ENCODE measurements at regions not wholly inside any gene's neighbourhood (a gene's known extent, or its start where the extent isn't known, plus 50 kb on each side); places are given as distances from the start of the nearest gene placed in this dataset.

DNA sequence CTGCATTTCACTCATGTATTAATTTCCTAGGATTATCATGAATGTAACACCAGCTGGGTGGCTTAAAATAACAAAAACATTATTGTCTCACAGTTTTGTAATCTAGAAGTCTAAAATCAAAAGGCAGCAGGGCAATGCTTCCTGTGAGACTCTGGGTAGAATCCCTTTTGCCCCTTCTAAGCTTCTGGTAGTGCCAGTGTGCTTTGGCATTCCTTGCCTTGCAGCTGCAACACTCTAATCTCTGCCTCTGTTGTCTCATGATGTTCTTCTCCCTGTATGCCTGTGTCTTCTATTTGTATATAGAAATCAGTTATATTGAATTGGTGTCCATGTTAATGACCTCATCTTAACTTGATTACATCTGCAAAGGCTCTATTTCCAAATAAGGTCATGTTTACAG, 1117.3 kb downstream of the PCDH18 start:
- no TSS peak for BruUV-seq (replicated peaks)
- Histone ChIP-seq H3K4me3 (no peak overlapping the region), H3K9me2 (ENCODE audit: insufficient read depth) (no peaks in the 10 kb centered on the region), H4K20me1 (ENCODE audit: insufficient read depth) (no peaks in the 10 kb centered on the region), H3K27ac (no peak overlapping the region), H3K36me3 (ENCODE audit: low read depth) (no peaks in the 10 kb centered on the region), H3F3A (ENCODE audit: insufficient read depth, low read depth) (no peaks in the 10 kb centered on the region), H3K4me2 (no peak overlapping the region), H3K79me2 (ENCODE audit: low read depth) (no peaks in the 10 kb centered on the region), H2AFZ (no peak overlapping the region), H3K9me3 (ENCODE audit: insufficient read depth, low read depth) (no peaks in the 10 kb centered on the region), H3K4me1 (replicated peaks; ENCODE audit: insufficient read depth) (no peaks in the 10 kb centered on the region), H3K27me3 (ENCODE audit: insufficient read depth, low read depth) (no peaks in the 10 kb centered on the region)
- POLR2A ChIA-PET (ENCODE audit: unreplicated experiment): no interaction called here
- intact Hi-C loops (cut with micrococcal nuclease; ENCODE audit: unreplicated experiment): no loop called here
- DNase-seq: no peak
- no peak for TF ChIP-seq EZH2 (IDR thresholded peaks at IDR 0.05; ENCODE audit: low read depth)
- TF ChIP-seq, protein P1, sequence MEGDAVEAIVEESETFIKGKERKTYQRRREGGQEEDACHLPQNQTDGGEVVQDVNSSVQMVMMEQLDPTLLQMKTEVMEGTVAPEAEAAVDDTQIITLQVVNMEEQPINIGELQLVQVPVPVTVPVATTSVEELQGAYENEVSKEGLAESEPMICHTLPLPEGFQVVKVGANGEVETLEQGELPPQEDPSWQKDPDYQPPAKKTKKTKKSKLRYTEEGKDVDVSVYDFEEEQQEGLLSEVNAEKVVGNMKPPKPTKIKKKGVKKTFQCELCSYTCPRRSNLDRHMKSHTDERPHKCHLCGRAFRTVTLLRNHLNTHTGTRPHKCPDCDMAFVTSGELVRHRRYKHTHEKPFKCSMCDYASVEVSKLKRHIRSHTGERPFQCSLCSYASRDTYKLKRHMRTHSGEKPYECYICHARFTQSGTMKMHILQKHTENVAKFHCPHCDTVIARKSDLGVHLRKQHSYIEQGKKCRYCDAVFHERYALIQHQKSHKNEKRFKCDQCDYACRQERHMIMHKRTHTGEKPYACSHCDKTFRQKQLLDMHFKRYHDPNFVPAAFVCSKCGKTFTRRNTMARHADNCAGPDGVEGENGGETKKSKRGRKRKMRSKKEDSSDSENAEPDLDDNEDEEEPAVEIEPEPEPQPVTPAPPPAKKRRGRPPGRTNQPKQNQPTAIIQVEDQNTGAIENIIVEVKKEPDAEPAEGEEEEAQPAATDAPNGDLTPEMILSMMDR (conservative IDR thresholded peaks at IDR 0.05): no peak
- CTCF ChIA-PET: no interaction called here

DNA sequence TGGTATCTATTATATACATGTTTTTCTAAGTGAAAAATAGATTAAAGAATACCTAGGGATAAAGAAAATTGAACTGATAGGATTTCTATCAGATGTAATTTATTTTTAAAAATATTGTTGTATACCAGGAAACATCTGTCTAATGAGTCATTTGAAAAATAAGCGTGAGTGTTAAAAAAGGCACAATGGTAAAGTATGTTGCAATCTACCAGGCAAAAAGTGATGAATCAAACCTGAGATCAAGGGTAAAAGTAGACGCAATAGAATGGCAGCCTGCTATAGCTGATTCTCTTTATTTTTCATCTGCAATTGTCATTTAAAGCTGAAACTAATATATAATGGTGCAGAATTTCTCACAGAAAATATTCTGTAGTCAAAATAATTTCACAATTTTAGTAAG, 1119.6 kb downstream of the PCDH18 start:
- no peak overlapping the region for H3K4me2 ChIP-seq
- no peak overlapping the region for H2AFZ ChIP-seq
- H3K9me2 ChIP-seq (ENCODE audit: insufficient read depth): no peaks in the 10 kb centered on the region
- no peaks in the 10 kb centered on the region for H3K79me2 ChIP-seq (ENCODE audit: low read depth)
- intact Hi-C loops (cut with micrococcal nuclease; ENCODE audit: unreplicated experiment): no loop called here
- H3K27me3 ChIP-seq (ENCODE audit: insufficient read depth, low read depth): no peaks in the 10 kb centered on the region
- BruUV-seq (replicated peaks): no TSS peak
- H4K20me1 ChIP-seq (ENCODE audit: insufficient read depth): no peaks in the 10 kb centered on the region
- H3K4me3 ChIP-seq: no peak overlapping the region
- H3K4me1 ChIP-seq (replicated peaks; ENCODE audit: insufficient read depth): no peaks in the 10 kb centered on the region
- H3K9me3 ChIP-seq (ENCODE audit: insufficient read depth, low read depth): no peaks in the 10 kb centered on the region
- H3F3A ChIP-seq (ENCODE audit: insufficient read depth, low read depth): no peaks in the 10 kb centered on the region
- no peak for DNase-seq
- H3K36me3 ChIP-seq (ENCODE audit: low read depth): no peaks in the 10 kb centered on the region
- H3K27ac ChIP-seq: no peak overlapping the region
- CTCF ChIA-PET: no interaction called here
- POLR2A ChIA-PET (ENCODE audit: unreplicated experiment): interaction anchor here (0.5 kb wide), 1 partner anchor 92 kb away, joined by 4 read pairs; no protein-coding TSS in a partner anchor
- TF ChIP-seq, protein P1 (conservative IDR thresholded peaks at IDR 0.05): no peak
- no peak for TF ChIP-seq EZH2 (IDR thresholded peaks at IDR 0.05; ENCODE audit: low read depth)

DNA sequence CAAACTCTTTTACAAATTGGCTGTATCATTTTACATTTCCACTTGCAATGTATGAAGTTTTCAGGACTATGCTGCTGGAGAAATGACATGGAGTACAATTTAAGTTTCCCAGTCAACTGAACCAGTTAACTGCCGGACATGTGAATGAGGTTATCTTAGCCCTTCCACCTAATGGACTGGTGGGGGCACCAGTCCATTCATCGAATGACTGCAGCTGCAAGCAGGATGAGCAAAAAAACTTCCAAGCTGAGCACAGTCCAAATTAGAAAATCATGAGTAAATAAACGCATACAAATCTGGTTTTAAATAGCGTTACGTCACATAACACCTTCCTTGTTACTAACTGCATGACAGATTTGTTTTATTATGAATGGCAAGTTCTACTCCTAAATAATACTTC, 1131.5 kb downstream of the PCDH18 start:
- no peaks in the 10 kb centered on the region for H3K27me3 ChIP-seq (ENCODE audit: insufficient read depth, low read depth)
- ChIA-PET POLR2A (ENCODE audit: unreplicated experiment) (no interaction called here), CTCF (no interaction called here)
- TF ChIP-seq, protein P1 (conservative IDR thresholded peaks at IDR 0.05): no peak
- TF ChIP-seq EZH2 (IDR thresholded peaks at IDR 0.05; ENCODE audit: low read depth): no peak
- H3K36me3 ChIP-seq (ENCODE audit: low read depth): no peaks in the 10 kb centered on the region
- no peaks in the 10 kb centered on the region for H3K9me3 ChIP-seq (ENCODE audit: insufficient read depth, low read depth)
- H3K79me2 ChIP-seq (ENCODE audit: low read depth): no peaks in the 10 kb centered on the region
- H2AFZ ChIP-seq: no peak overlapping the region
- H3K4me2 ChIP-seq: no peak overlapping the region
- no peak overlapping the region for H3K4me3 ChIP-seq
- no peaks in the 10 kb centered on the region for H3K9me2 ChIP-seq (ENCODE audit: insufficient read depth)
- no peaks in the 10 kb centered on the region for H3K4me1 ChIP-seq (replicated peaks; ENCODE audit: insufficient read depth)
- no peaks in the 10 kb centered on the region for H3F3A ChIP-seq (ENCODE audit: insufficient read depth, low read depth)
- no peak for DNase-seq
- H4K20me1 ChIP-seq (ENCODE audit: insufficient read depth): no peaks in the 10 kb centered on the region
- H3K27ac ChIP-seq: no peak overlapping the region
- intact Hi-C loops (cut with micrococcal nuclease; ENCODE audit: unreplicated experiment): no loop called here
- no TSS peak for BruUV-seq (replicated peaks)

Measured in PC-9 (cell line).